ENCODE measurements at regions not wholly inside any gene's neighbourhood (a gene's known extent, or its start where the extent isn't known, plus 50 kb on each side); places are given as distances from the start of the nearest gene placed in this dataset.

- Histone ChIP-seq H3K36me3 (ENCODE audit: insufficient read depth, low read length, poor library complexity, severe bottlenecking) (no peaks in the 10 kb centered on the region), H3K27ac (ENCODE audit: low read depth, low read length, poor library complexity, severe bottlenecking) (peak overlapping the region; percentile 55), H3K4me1 (ENCODE audit: insufficient read depth, low read length, poor library complexity, severe bottlenecking) (peaks cover 27% of the 10 kb centered on the region), H3K4me3 (ENCODE audit: low read depth, low read length, poor library complexity, severe bottlenecking) (no peak overlapping the region), H3K9me3 (ENCODE audit: low read depth, low read length, poor library complexity, severe bottlenecking) (no peaks in the 10 kb centered on the region), H3K27me3 (replicated peaks; ENCODE audit: insufficient read depth, low read depth, low read length, poor library complexity) (no peaks in the 10 kb centered on the region)
- TF ChIP-seq EZH2 (IDR thresholded peaks at IDR 0.05; ENCODE audit: borderline replicate concordance, low read depth, low read length, poor library complexity, severe bottlenecking): no peak
- no peak for TF ChIP-seq CTCF (conservative IDR thresholded peaks at IDR 0.05; ENCODE audit: low read depth, low read length)
- DNase-seq (ENCODE audit: low spot score): no peak
- ChIA-PET CTCF (interaction anchor here (0.6 kb wide), 1 partner anchor 48 kb away, joined by 5 read pairs; no protein-coding TSS in a partner anchor), POLR2A (ENCODE audit: low non-redundant PET) (no interaction called here)
- intact Hi-C loops (cut with micrococcal nuclease; ENCODE audit: unreplicated experiment): no loop called here
- no TSS peak for BruUV-seq (replicated peaks)
Observed at GRCh38 chr7:116377721-116378120, 121.8 kb upstream of the CAV2 start.

GRCh38 chr7:116380025-116380424 is 119.5 kb upstream of the CAV2 start:
- H3K36me3 ChIP-seq (ENCODE audit: insufficient read depth, low read length, poor library complexity, severe bottlenecking): no peaks in the 10 kb centered on the region
- no peak for DNase-seq (ENCODE audit: low spot score)
- no TSS peak for BruUV-seq (replicated peaks)
- H3K27me3 ChIP-seq (replicated peaks; ENCODE audit: insufficient read depth, low read depth, low read length, poor library complexity): no peaks in the 10 kb centered on the region
- no peak for TF ChIP-seq EZH2 (IDR thresholded peaks at IDR 0.05; ENCODE audit: borderline replicate concordance, low read depth, low read length, poor library complexity, severe bottlenecking)
- TF ChIP-seq CTCF (conservative IDR thresholded peaks at IDR 0.05; ENCODE audit: low read depth, low read length): no peak
- intact Hi-C loops (cut with micrococcal nuclease; ENCODE audit: unreplicated experiment): no loop called here
- ChIA-PET POLR2A (ENCODE audit: low non-redundant PET) (interaction anchor here (0.6 kb wide), 1 partner anchor 98 kb away, joined by 7 read pairs; no protein-coding TSS in a partner anchor), CTCF (no interaction called here)
- peaks cover 32% of the 10 kb centered on the region for H3K4me1 ChIP-seq (ENCODE audit: insufficient read depth, low read length, poor library complexity, severe bottlenecking)
- H3K9me3 ChIP-seq (ENCODE audit: low read depth, low read length, poor library complexity, severe bottlenecking): no peaks in the 10 kb centered on the region
- no peak overlapping the region for H3K4me3 ChIP-seq (ENCODE audit: low read depth, low read length, poor library complexity, severe bottlenecking)
- H3K27ac ChIP-seq (ENCODE audit: low read depth, low read length, poor library complexity, severe bottlenecking): peak overlapping the region; percentile 35

GRCh38 chr7:116382375-116382774 is 117.2 kb upstream of the CAV2 start:
- no peaks in the 10 kb centered on the region for H3K9me3 ChIP-seq (ENCODE audit: low read depth, low read length, poor library complexity, severe bottlenecking)
- no TSS peak for BruUV-seq (replicated peaks)
- H3K4me1 ChIP-seq (ENCODE audit: insufficient read depth, low read length, poor library complexity, severe bottlenecking): peaks cover 46% of the 10 kb centered on the region
- POLR2A ChIA-PET (ENCODE audit: low non-redundant PET): no interaction called here
- DNase-seq (ENCODE audit: low spot score): no peak
- no peaks in the 10 kb centered on the region for H3K27me3 ChIP-seq (replicated peaks; ENCODE audit: insufficient read depth, low read depth, low read length, poor library complexity)
- no peak for TF ChIP-seq CTCF (conservative IDR thresholded peaks at IDR 0.05; ENCODE audit: low read depth, low read length)
- no peak for TF ChIP-seq EZH2 (IDR thresholded peaks at IDR 0.05; ENCODE audit: borderline replicate concordance, low read depth, low read length, poor library complexity, severe bottlenecking)
- CTCF ChIA-PET: no interaction called here
- H3K27ac ChIP-seq (ENCODE audit: low read depth, low read length, poor library complexity, severe bottlenecking): no peak overlapping the region
- no peak overlapping the region for H3K4me3 ChIP-seq (ENCODE audit: low read depth, low read length, poor library complexity, severe bottlenecking)
- intact Hi-C loops (cut with micrococcal nuclease; ENCODE audit: unreplicated experiment): no loop called here
- no peaks in the 10 kb centered on the region for H3K36me3 ChIP-seq (ENCODE audit: insufficient read depth, low read length, poor library complexity, severe bottlenecking)

All from A673 (cell line).